CD4-positive, alpha-beta memory T cell (primary cell): ENCODE measurements at regions not wholly inside any gene's neighbourhood (a gene's known extent, or its start where the extent isn't known, plus 50 kb on each side); places are given as distances from the start of the nearest gene placed in this dataset.

Experiments
- CTCF ChIA-PET: fragments of 350-600 bp; sonication (Branson Sonifier 250); formaldehyde crosslinking; loops from one replicate; lab custom pipeline; 2021; ENCODE audit warnings: inconsistent platforms; ENCODE audit not compliant: partially characterized antibody; lab: Charles Lee
- POLR2A ChIA-PET: fragments of 350-600 bp; sonication (Branson Sonifier 250); formaldehyde crosslinking; loops from one replicate; lab custom pipeline; 2021; ENCODE audit not compliant: partially characterized antibody; lab: Charles Lee
- DNase-seq, 5 donors: peaks; one replicate each; pipeline versions ENCODE4 v3.0.0 to v3.0.0-alpha.2; 2020 to 2022; ENCODE audit warnings: mixed read lengths in 1 of 5
- H3K27ac ChIP-seq: one replicate; pipeline ENCODE4 v1.7.0; 2013; ENCODE audit warnings: low read depth, low read length
- H3K27me3 ChIP-seq: 2 replicates; pipeline ENCODE4 v1.7.0; 2013; ENCODE audit warnings: mild to moderate bottlenecking, low read length, moderate library complexity; ENCODE audit not compliant: insufficient read depth
- H3K36me3 ChIP-seq: 2 replicates; pipeline ENCODE4 v1.7.0; 2013; ENCODE audit warnings: mild to moderate bottlenecking, low read length, moderate library complexity; ENCODE audit not compliant: insufficient read depth
- H3K4me1 ChIP-seq: 2 replicates; pipeline ENCODE4 v1.7.0; 2013; ENCODE audit warnings: mild to moderate bottlenecking, low read length, moderate library complexity; ENCODE audit not compliant: insufficient read depth
- H3K4me3 ChIP-seq, 2 donors: one replicate each; pipeline ENCODE4 v1.7.0; 2013; ENCODE audit warnings: low read length in 2 of 2, mild to moderate bottlenecking in 1 of 2
- H3K9me3 ChIP-seq, 2 donors: one replicate each; pipeline ENCODE4 v1.7.0; 2013; ENCODE audit warnings: low read length in 2 of 2, control low read depth in 1 of 2; ENCODE audit not compliant: control insufficient read depth in 1 of 2
- H3K27ac Mint-ChIP-seq, 7 donors: one replicate each; pipeline ENCODE4 v1.8.0; 2020 to 2021; ENCODE audit warnings: mixed read lengths in 7 of 7, mild to moderate bottlenecking in 6 of 7, inconsistent platforms in 3 of 7, moderate library complexity in 3 of 7
- H3K27me3 Mint-ChIP-seq, 2 donors: one replicate each; pipeline ENCODE4 v1.8.0; 2020 to 2021; ENCODE audit warnings: mixed read lengths in 2 of 2
- H3K36me3 Mint-ChIP-seq, 2 donors: one replicate each; pipeline ENCODE4 v1.8.0; 2020 to 2021; ENCODE audit warnings: mixed read lengths in 2 of 2, inconsistent platforms in 1 of 2, mild to moderate bottlenecking in 1 of 2
- H3K4me1 Mint-ChIP-seq, 4 donors: one replicate each; pipeline ENCODE4 v1.8.0; 2020 to 2021; ENCODE audit warnings: mixed read lengths in 4 of 4, mild to moderate bottlenecking in 1 of 4
- H3K4me3 Mint-ChIP-seq, 8 donors: one replicate each; pipeline ENCODE4 v1.8.0; 2020 to 2021; ENCODE audit warnings: mixed read lengths in 8 of 8, mild to moderate bottlenecking in 7 of 8, moderate library complexity in 6 of 8, inconsistent platforms in 3 of 8
- H3K9me3 Mint-ChIP-seq, 8 donors: one replicate each; pipeline ENCODE4 v1.8.0; 2020 to 2021; ENCODE audit warnings: mixed read lengths in 8 of 8, mild to moderate bottlenecking in 5 of 8, inconsistent platforms in 3 of 8, moderate library complexity in 1 of 8
- intact Hi-C: fragments of 100-400 bp; cut with micrococcal nuclease; formaldehyde crosslinking; loops from one replicate; pipeline ENCODE4 v1.15.1; 2023

GRCh38 chrX:96425200-96425599 is 259.4 kb upstream of the DIAPH2 start:
- Mint-ChIP-seq H3K4me3 (no peak overlapping the region), H3K36me3 (no peaks in the 10 kb centered on the region), H3K27ac (no peak overlapping the region), H3K9me3 (peaks cover 0 to 2% (median 0%) of the 10 kb centered on the region in 8 donors), H3K27me3 (peaks cover 0 to 1% of the 10 kb centered on the region in 2 donors), H3K4me1 (no peaks in the 10 kb centered on the region)
- Histone ChIP-seq H3K9me3 (no peaks in the 10 kb centered on the region), H3K27me3 (no peaks in the 10 kb centered on the region), H3K27ac (no peak overlapping the region), H3K4me1 (no peaks in the 10 kb centered on the region), H3K4me3 (no peak overlapping the region), H3K36me3 (no peaks in the 10 kb centered on the region)
- POLR2A ChIA-PET: no interaction called here
- CTCF ChIA-PET: no interaction called here
- intact Hi-C loops: no loop called here
- DNase-seq: no peak

GRCh38 chrX:96430756-96431455 is 253.7 kb upstream of the DIAPH2 start:
- ChIA-PET POLR2A (no interaction called here), CTCF (no interaction called here)
- no peak overlapping the region for H3K27ac ChIP-seq
- no peaks in the 10 kb centered on the region for H3K4me1 Mint-ChIP-seq
- no peaks in the 10 kb centered on the region for H3K4me1 ChIP-seq
- H3K36me3 Mint-ChIP-seq: no peaks in the 10 kb centered on the region
- no peaks in the 10 kb centered on the region for H3K27me3 ChIP-seq
- no peak overlapping the region for H3K4me3 Mint-ChIP-seq
- H3K9me3 ChIP-seq: no peaks in the 10 kb centered on the region
- no peak overlapping the region for H3K27ac Mint-ChIP-seq
- H3K27me3 Mint-ChIP-seq: peaks cover 0 to 1% of the 10 kb centered on the region in 2 donors
- DNase-seq: no peak
- H3K36me3 ChIP-seq: no peaks in the 10 kb centered on the region
- no peak overlapping the region for H3K4me3 ChIP-seq
- peaks cover 0 to 2% (median 0%) of the 10 kb centered on the region in 8 donors for H3K9me3 Mint-ChIP-seq
- intact Hi-C loops: no loop called here

- Mint-ChIP-seq H3K4me3 (no peak overlapping the region), H3K9me3 (no peaks in the 10 kb centered on the region), H3K4me1 (no peaks in the 10 kb centered on the region), H3K27me3 (peaks cover 0 to 1% of the 10 kb centered on the region in 2 donors), H3K27ac (no peak overlapping the region), H3K36me3 (no peaks in the 10 kb centered on the region)
- Histone ChIP-seq H3K27ac (no peak overlapping the region), H3K27me3 (no peaks in the 10 kb centered on the region), H3K4me3 (no peak overlapping the region), H3K4me1 (no peaks in the 10 kb centered on the region), H3K36me3 (no peaks in the 10 kb centered on the region), H3K9me3 (no peaks in the 10 kb centered on the region)
- POLR2A ChIA-PET: no interaction called here
- CTCF ChIA-PET: no interaction called here
- no peak for DNase-seq
- intact Hi-C loops: no loop called here
Observed at GRCh38 chrX:96432647-96433046, 252.0 kb upstream of the DIAPH2 start.

- Mint-ChIP-seq H3K36me3 (no peaks in the 10 kb centered on the region), H3K4me3 (no peak overlapping the region), H3K9me3 (no peaks in the 10 kb centered on the region), H3K4me1 (no peaks in the 10 kb centered on the region), H3K27me3 (no peaks in the 10 kb centered on the region), H3K27ac (no peak overlapping the region)
- H3K27me3 ChIP-seq: no peaks in the 10 kb centered on the region
- ChIA-PET POLR2A (no interaction called here), CTCF (no interaction called here)
- no peaks in the 10 kb centered on the region for H3K9me3 ChIP-seq
- no peak overlapping the region for H3K4me3 ChIP-seq
- no peaks in the 10 kb centered on the region for H3K36me3 ChIP-seq
- H3K4me1 ChIP-seq: no peaks in the 10 kb centered on the region
- DNase-seq: no peak
- intact Hi-C loops: no loop called here
- no peak overlapping the region for H3K27ac ChIP-seq
Observed at GRCh38 chrX:96433409-96434077, 251.1 kb upstream of the DIAPH2 start.

- Mint-ChIP-seq H3K27me3 (no peaks in the 10 kb centered on the region), H3K9me3 (no peaks in the 10 kb centered on the region), H3K36me3 (no peaks in the 10 kb centered on the region), H3K4me3 (no peak overlapping the region), H3K27ac (no peak overlapping the region), H3K4me1 (no peaks in the 10 kb centered on the region)
- DNase-seq: no peak
- POLR2A ChIA-PET: no interaction called here
- intact Hi-C loops: no loop called here
- H3K4me3 ChIP-seq: no peak overlapping the region
- CTCF ChIA-PET: no interaction called here
- no peaks in the 10 kb centered on the region for H3K36me3 ChIP-seq
- no peaks in the 10 kb centered on the region for H3K4me1 ChIP-seq
- H3K27me3 ChIP-seq: no peaks in the 10 kb centered on the region
- H3K9me3 ChIP-seq: no peaks in the 10 kb centered on the region
- H3K27ac ChIP-seq: no peak overlapping the region
Observed at GRCh38 chrX:96435378-96436035, 249.1 kb upstream of the DIAPH2 start.

- DNase-seq: no peak
- Mint-ChIP-seq H3K36me3 (no peaks in the 10 kb centered on the region), H3K27ac (no peak overlapping the region), H3K4me3 (no peak overlapping the region), H3K9me3 (no peaks in the 10 kb centered on the region), H3K4me1 (no peaks in the 10 kb centered on the region), H3K27me3 (no peaks in the 10 kb centered on the region)
- Histone ChIP-seq H3K27me3 (no peaks in the 10 kb centered on the region), H3K36me3 (no peaks in the 10 kb centered on the region), H3K9me3 (no peaks in the 10 kb centered on the region), H3K4me1 (no peaks in the 10 kb centered on the region), H3K4me3 (no peak overlapping the region), H3K27ac (no peak overlapping the region)
- ChIA-PET CTCF (no interaction called here), POLR2A (no interaction called here)
- intact Hi-C loops: no loop called here
Observed at GRCh38 chrX:96436105-96436504, 248.5 kb upstream of the DIAPH2 start.

- H3K4me3 Mint-ChIP-seq: no peak overlapping the region
- Histone ChIP-seq H3K9me3 (no peaks in the 10 kb centered on the region), H3K36me3 (no peaks in the 10 kb centered on the region), H3K4me1 (no peaks in the 10 kb centered on the region), H3K27me3 (no peaks in the 10 kb centered on the region), H3K27ac (no peak overlapping the region), H3K4me3 (no peak overlapping the region)
- CTCF ChIA-PET: no interaction called here
- DNase-seq: no peak
- H3K27me3 Mint-ChIP-seq: no peaks in the 10 kb centered on the region
- POLR2A ChIA-PET: no interaction called here
- H3K36me3 Mint-ChIP-seq: no peaks in the 10 kb centered on the region
- intact Hi-C loops: no loop called here
- no peaks in the 10 kb centered on the region for H3K9me3 Mint-ChIP-seq
- H3K27ac Mint-ChIP-seq: no peak overlapping the region
- H3K4me1 Mint-ChIP-seq: no peaks in the 10 kb centered on the region
Observed at GRCh38 chrX:96438803-96439202, 245.8 kb upstream of the DIAPH2 start.
